Peyer's patch (tissue), 4 donors: ENCODE measurements at regions not wholly inside any gene's neighbourhood (a gene's known extent, or its start where the extent isn't known, plus 50 kb on each side); places are given as distances from the start of the nearest gene placed in this dataset.

Experiments used
- CTCF ChIP-seq, 6 experiments: fragments of 450-650 bp in 4 of 6; fragments of 200-600 bp in 2 of 6; sonication (generic) in 1 of 6; IDR thresholded peaks; one replicate each; pipeline ENCODE4 v1.5.1; 2017 to 2019; ENCODE audit warnings: antibody characterized with exemption in 6 of 6, mild to moderate bottlenecking in 3 of 6, moderate library complexity in 1 of 6
- POLR2A ChIP-seq, 2 donors: fragments of 450-650 bp; IDR thresholded peaks; one replicate each; pipeline ENCODE4 v1.5.1; 2017; ENCODE audit warnings: antibody characterized with exemption in 2 of 2, mild to moderate bottlenecking in 2 of 2, moderate library complexity in 2 of 2

- no peak for TF ChIP-seq CTCF (IDR thresholded peaks at IDR 0.05)
- no peak for TF ChIP-seq POLR2A (IDR thresholded peaks at IDR 0.05)
Observed at GRCh38 chr4:166386491-166387360, 513.7 kb downstream of the TLL1 start.
